ENCODE measurements at regions not wholly inside any gene's neighbourhood (a gene's known extent, or its start where the extent isn't known, plus 50 kb on each side); places are given as distances from the start of the nearest gene placed in this dataset.
A peak's percentile ranks its signal among the peaks of the same experiment; 100 is the strongest.

DNA sequence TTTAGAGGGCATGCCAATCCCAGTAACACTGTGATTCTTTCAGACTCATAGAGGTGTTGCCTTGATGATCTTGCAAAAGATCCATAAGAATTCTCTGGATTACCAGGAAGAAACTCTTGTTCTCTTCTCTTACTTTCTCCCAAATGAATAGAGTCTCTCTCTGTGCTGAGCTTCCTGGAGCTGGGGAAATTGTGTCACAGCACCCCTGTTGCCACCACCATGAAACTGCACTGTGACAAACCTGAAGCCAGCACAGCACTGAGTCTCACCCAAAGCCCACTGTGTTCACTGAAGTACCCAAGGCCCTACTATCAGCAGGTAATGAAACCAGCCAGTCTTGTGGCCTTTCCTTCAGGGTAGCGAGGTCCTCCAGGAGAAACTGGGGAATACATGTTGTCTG lies 332.7 kb upstream of the FGF16 start:
- no peak overlapping the region for H3T11ph ChIP-seq (ENCODE audit: low read length)
- H3K27ac ChIP-seq (ENCODE audit: insufficient read length, low read depth, low read length), result no peak overlapping the region
- H3K23me2 ChIP-seq (ENCODE audit: insufficient read length, low read depth, low read length, poor library complexity, severe bottlenecking), result no peaks in the 10 kb centered on the region
- no peak overlapping the region for H3K9ac ChIP-seq (ENCODE audit: extremely low read depth, insufficient read length, low read length)
- H3K36me3 Mint-ChIP-seq (ENCODE audit: insufficient read depth in 1 of 3, low read depth in 3 of 3), result peaks cover 0 to 4% (median 0%) of the 10 kb centered on the region in 3 experiments; a peak in 1 of 7 replicates
- no peak overlapping the region for H3K56ac ChIP-seq (ENCODE audit: insufficient read length, low read depth, low read length)
- no peaks in the 10 kb centered on the region for H4K20me1 ChIP-seq (ENCODE audit: control insufficient read depth, insufficient read depth, insufficient read length)
- TF ChIP-seq CTCF (conservative IDR thresholded peaks at IDR 0.05), result peak; percentile 23; the same call in 1 of the 3 replicates
- H3K4me1 ChIP-seq (ENCODE audit: insufficient read depth, low read length), result no peaks in the 10 kb centered on the region
- H2AK5ac ChIP-seq (ENCODE audit: insufficient read length, low read length), result no peak overlapping the region
- H3K4me2 ChIP-seq (ENCODE audit: insufficient read depth, insufficient read length, low read length), result no peak overlapping the region
- peaks cover 66 to 87% of the 10 kb centered on the region in 2 experiments for H3K9me3 Mint-ChIP-seq
- no peak for DNase-seq
- no peak overlapping the region for H2BK5ac ChIP-seq (ENCODE audit: insufficient read length, low read length)
- peaks cover 29% of the 10 kb centered on the region for H3K9me3 ChIP-seq (ENCODE audit: control insufficient read depth, low read depth, low read length)
- H3K4me3 Mint-ChIP-seq, result no peak overlapping the region
- H3K27me3 ChIP-seq (ENCODE audit: insufficient read depth, low read length), result no peaks in the 10 kb centered on the region
- no peak overlapping the region for H2BK12ac ChIP-seq (ENCODE audit: insufficient read length, low read depth, low read length)
- no peak overlapping the region for H2BK120ac ChIP-seq (ENCODE audit: low read depth, low read length, poor library complexity, severe bottlenecking)
- peaks cover 0 to 2% of the 10 kb centered on the region in 2 experiments; a peak in 2 of 4 replicates for H3K4me1 Mint-ChIP-seq
- H3K14ac ChIP-seq (ENCODE audit: insufficient read depth, low read length), result no peak overlapping the region
- H3K18ac ChIP-seq (ENCODE audit: insufficient read length, low read depth, low read length), result no peak overlapping the region
- H3K23ac ChIP-seq (ENCODE audit: insufficient read length, low read depth, low read length), result no peak overlapping the region
- H4K8ac ChIP-seq (replicated peaks; ENCODE audit: insufficient read length, low read depth, low read length), result no peak overlapping the region
- no peak overlapping the region for H2BK15ac ChIP-seq (ENCODE audit: low read depth, low read length)
- no peaks in the 10 kb centered on the region for H3K79me1 ChIP-seq (ENCODE audit: insufficient read depth, low read depth, low read length, poor library complexity, severe bottlenecking)
- WGBS (ENCODE audit: extremely low coverage, insufficient read length, low lambda C conversion rate), result no CpG with 5 or more reads among the region's 1 CpG
- no peak overlapping the region for H4K5ac ChIP-seq (ENCODE audit: insufficient read length, low read depth, low read length)
- H2BK20ac ChIP-seq (ENCODE audit: low read depth, low read length, poor library complexity, severe bottlenecking), result no peak overlapping the region
- no peaks in the 10 kb centered on the region for H3K79me2 ChIP-seq (ENCODE audit: insufficient read depth, low read length)
- no peaks in the 10 kb centered on the region; the same call in none of the 2 replicates for H3K27me3 Mint-ChIP-seq (ENCODE audit: low read depth)
- H3K27ac Mint-ChIP-seq, result no peak overlapping the region
- no peak overlapping the region for H3K4ac ChIP-seq (ENCODE audit: low read depth, low read length)
- H4K91ac ChIP-seq (ENCODE audit: insufficient read length, low read depth, low read length), result no peak overlapping the region
- H2AFZ ChIP-seq (ENCODE audit: low read length), result no peak overlapping the region

Data from H9 (cell line).